ENCODE measurements at regions not wholly inside any gene's neighbourhood (a gene's known extent, or its start where the extent isn't known, plus 50 kb on each side); places are given as distances from the start of the nearest gene placed in this dataset.

GRCh38 chr5:123844873-123845272, 332.9 kb downstream of the CSNK1G3 start:
- DNase-seq (ENCODE audit: low read depth in 1 of 2, low spot score in 1 of 2) = no peak

GRCh38 chr5:123835421-123835820, 323.4 kb downstream of the CSNK1G3 start:
- DNase-seq (ENCODE audit: low read depth in 1 of 2, low spot score in 1 of 2) = no peak

- DNase-seq (ENCODE audit: low read depth in 1 of 2, low spot score in 1 of 2) = no peak
Observed at GRCh38 chr5:123830575-123830974, 318.6 kb downstream of the CSNK1G3 start.

- DNase-seq (ENCODE audit: low read depth in 1 of 2, low spot score in 1 of 2) = no peak
Observed at GRCh38 chr5:123827811-123828210, 315.8 kb downstream of the CSNK1G3 start.

GRCh38 chr5:123819833-123820232, 307.9 kb downstream of the CSNK1G3 start:
- no peak for DNase-seq (ENCODE audit: low read depth in 1 of 2, low spot score in 1 of 2)

GRCh38 chr5:123819386-123819785, 307.4 kb downstream of the CSNK1G3 start:
- DNase-seq (ENCODE audit: low read depth in 1 of 2, low spot score in 1 of 2) = no peak

- no peak for DNase-seq (ENCODE audit: low read depth in 1 of 2, low spot score in 1 of 2)
Observed at GRCh38 chr5:123817267-123817666, 305.3 kb downstream of the CSNK1G3 start.

GRCh38 chr5:123814801-123815470, 303.0 kb downstream of the CSNK1G3 start:
- no peak for DNase-seq (ENCODE audit: low read depth in 1 of 2, low spot score in 1 of 2)

- DNase-seq (ENCODE audit: low read depth in 1 of 2, low spot score in 1 of 2) = no peak
Observed at GRCh38 chr5:123813937-123814624, 302.1 kb downstream of the CSNK1G3 start.

- no peak for DNase-seq (ENCODE audit: low read depth in 1 of 2, low spot score in 1 of 2)
Observed at GRCh38 chr5:123813264-123813663, 301.3 kb downstream of the CSNK1G3 start.

GRCh38 chr5:123811831-123812230, 299.9 kb downstream of the CSNK1G3 start:
- no peak for DNase-seq (ENCODE audit: low read depth in 1 of 2, low spot score in 1 of 2)

- DNase-seq (ENCODE audit: low read depth in 1 of 2, low spot score in 1 of 2) = no peak
Observed at GRCh38 chr5:123810746-123811340, 298.9 kb downstream of the CSNK1G3 start.

GRCh38 chr5:123810253-123810652, 298.3 kb downstream of the CSNK1G3 start:
- no peak for DNase-seq (ENCODE audit: low read depth in 1 of 2, low spot score in 1 of 2)

GRCh38 chr5:123809594-123810221, 297.7 kb downstream of the CSNK1G3 start:
- DNase-seq (ENCODE audit: low read depth in 1 of 2, low spot score in 1 of 2) = no peak

GRCh38 chr5:123808461-123809380, 296.7 kb downstream of the CSNK1G3 start:
- no peak for DNase-seq (ENCODE audit: low read depth in 1 of 2, low spot score in 1 of 2)

- DNase-seq (ENCODE audit: low read depth in 1 of 2, low spot score in 1 of 2) = no peak
Observed at GRCh38 chr5:123807177-123807945, 295.4 kb downstream of the CSNK1G3 start.

GRCh38 chr5:123806644-123807043, 294.7 kb downstream of the CSNK1G3 start:
- no peak for DNase-seq (ENCODE audit: low read depth in 1 of 2, low spot score in 1 of 2)

GRCh38 chr5:123805300-123805699, 293.3 kb downstream of the CSNK1G3 start:
- no peak for DNase-seq (ENCODE audit: low read depth in 1 of 2, low spot score in 1 of 2)

- DNase-seq (ENCODE audit: low read depth in 1 of 2, low spot score in 1 of 2) = no peak
Observed at GRCh38 chr5:123803359-123803758, 291.4 kb downstream of the CSNK1G3 start.

- DNase-seq (ENCODE audit: low read depth in 1 of 2, low spot score in 1 of 2) = no peak
Observed at GRCh38 chr5:123802298-123802951, 290.4 kb downstream of the CSNK1G3 start.
